ENCODE measurements at regions not wholly inside any gene's neighbourhood (a gene's known extent, or its start where the extent isn't known, plus 50 kb on each side); places are given as distances from the start of the nearest gene placed in this dataset.

DNA sequence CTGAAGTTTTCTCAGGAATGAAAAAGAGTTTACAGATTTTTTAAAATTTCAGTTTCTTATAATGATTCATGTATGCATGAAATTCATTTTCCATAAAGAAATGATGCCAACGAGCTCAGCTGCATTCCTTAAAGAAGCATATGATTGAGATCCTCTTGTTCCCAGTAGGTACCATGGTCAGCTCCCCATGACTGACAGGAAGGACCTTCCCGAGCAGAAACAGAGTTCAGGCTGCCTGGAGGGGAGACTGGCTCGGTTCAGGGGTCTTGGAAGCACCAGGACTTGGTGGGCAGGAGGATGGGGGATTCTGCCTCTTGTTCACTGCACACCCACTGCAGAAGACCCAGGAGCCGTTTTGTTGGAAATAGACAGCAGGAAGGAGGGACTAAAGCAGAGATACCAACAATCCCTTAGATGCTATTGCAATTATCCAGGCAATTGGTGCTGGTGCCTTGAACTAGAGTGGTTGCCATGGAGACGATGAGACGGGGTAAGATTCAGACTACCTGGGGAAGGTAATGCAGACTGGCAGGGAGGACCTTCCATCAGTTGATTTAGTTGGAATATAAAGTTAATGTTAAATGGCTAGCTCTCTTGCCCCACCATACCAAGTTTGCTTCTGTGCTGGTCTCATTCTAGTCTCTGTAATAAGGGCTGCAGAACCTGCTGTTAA is 447.8 kb downstream of the MTRR start:
- Histone ChIP-seq H3K36me3 (ENCODE audit: control insufficient read depth, insufficient read depth, low read length) (no peaks in the 10 kb centered on the region), H3K4me3 (ENCODE audit: low read length) (no peak overlapping the region), H3K27ac (ENCODE audit: low read length) (no peak overlapping the region), H3K9me3 (ENCODE audit: control insufficient read depth, insufficient read depth, low read length) (no peaks in the 10 kb centered on the region), H3K4me1 (ENCODE audit: control insufficient read depth, insufficient read depth, low read length) (no peaks in the 10 kb centered on the region), H3K27me3 (ENCODE audit: control insufficient read depth, insufficient read depth, low read length) (no peaks in the 10 kb centered on the region)
- no peak for DNase-seq (ENCODE audit: low read depth, low spot score)
- no CpG with 5 or more reads among the region's 6 CpGs for WGBS (ENCODE audit: insufficient coverage, insufficient read length)

DNA sequence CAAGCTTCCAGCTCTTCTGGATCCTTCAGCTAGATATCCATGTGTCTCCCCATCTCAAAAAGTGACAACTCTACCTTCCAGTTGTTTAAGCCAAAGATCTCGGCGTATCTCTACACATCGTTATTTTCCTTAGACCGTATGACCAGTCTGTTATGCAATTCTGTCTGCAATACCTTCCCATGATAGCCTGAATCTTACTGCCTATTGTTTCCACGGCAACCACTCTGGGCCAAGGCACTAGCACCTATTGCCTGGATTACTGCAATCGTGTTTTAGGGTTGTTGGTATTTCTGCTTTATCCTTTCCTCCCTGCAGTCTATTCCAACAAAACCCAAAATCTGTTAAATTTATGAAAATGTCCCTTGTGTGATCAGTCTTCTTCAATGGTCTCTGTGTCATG is 448.4 kb downstream of the MTRR start:
- DNase-seq (ENCODE audit: low read depth, low spot score) = no peak
- H3K27ac ChIP-seq (ENCODE audit: low read length) = no peak overlapping the region
- H3K4me3 ChIP-seq (ENCODE audit: low read length) = no peak overlapping the region
- no peaks in the 10 kb centered on the region for H3K27me3 ChIP-seq (ENCODE audit: control insufficient read depth, insufficient read depth, low read length)
- no peaks in the 10 kb centered on the region for H3K36me3 ChIP-seq (ENCODE audit: control insufficient read depth, insufficient read depth, low read length)
- no peaks in the 10 kb centered on the region for H3K4me1 ChIP-seq (ENCODE audit: control insufficient read depth, insufficient read depth, low read length)
- WGBS (ENCODE audit: insufficient coverage, insufficient read length) = no CpG with 5 or more reads among the region's 6 CpGs
- no peaks in the 10 kb centered on the region for H3K9me3 ChIP-seq (ENCODE audit: control insufficient read depth, insufficient read depth, low read length)

DNA sequence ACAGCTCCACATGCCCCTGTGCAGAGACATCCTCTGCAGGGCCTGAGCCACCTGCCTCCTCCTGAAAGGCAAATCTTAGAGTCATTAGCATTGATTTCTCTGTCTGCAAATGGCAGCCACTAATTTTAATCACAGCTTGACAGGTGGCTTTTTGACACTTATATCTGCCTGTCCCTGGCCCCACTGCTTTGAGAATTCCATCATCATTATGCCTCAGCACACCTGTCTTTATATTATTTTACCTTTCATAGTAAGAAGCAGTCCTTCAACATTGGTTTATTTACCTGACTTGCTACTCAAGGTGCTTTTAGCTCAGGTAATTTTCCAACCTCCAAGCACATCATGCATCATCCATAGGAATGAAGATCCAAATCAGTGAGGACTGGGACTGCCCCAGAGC is 451.3 kb downstream of the MTRR start:
- Histone ChIP-seq H3K27ac (ENCODE audit: low read length) (no peak overlapping the region), H3K4me3 (ENCODE audit: low read length) (no peak overlapping the region), H3K36me3 (ENCODE audit: control insufficient read depth, insufficient read depth, low read length) (no peaks in the 10 kb centered on the region), H3K4me1 (ENCODE audit: control insufficient read depth, insufficient read depth, low read length) (no peaks in the 10 kb centered on the region), H3K9me3 (ENCODE audit: control insufficient read depth, insufficient read depth, low read length) (no peaks in the 10 kb centered on the region), H3K27me3 (ENCODE audit: control insufficient read depth, insufficient read depth, low read length) (no peaks in the 10 kb centered on the region)
- DNase-seq (ENCODE audit: low read depth, low spot score) = no peak

DNA sequence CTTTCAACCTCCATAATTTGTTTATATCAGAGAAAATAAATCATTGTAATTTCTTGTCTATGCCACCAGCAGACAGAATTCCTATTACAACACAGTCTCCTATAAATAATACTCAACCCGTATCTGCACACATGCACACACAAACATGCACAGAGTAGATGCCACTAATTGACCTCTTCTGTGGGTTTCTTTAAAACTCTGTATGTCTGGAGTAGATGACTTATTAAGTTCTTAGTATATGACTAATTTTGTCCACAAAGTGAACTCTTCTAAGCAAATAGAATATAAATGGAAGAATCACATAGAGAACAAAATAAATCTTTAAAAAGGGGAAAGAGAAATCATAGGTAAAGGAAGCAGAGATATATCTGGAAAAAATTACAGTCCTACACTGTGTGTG is 452.3 kb downstream of the MTRR start:
- H3K4me3 ChIP-seq (ENCODE audit: low read length) = no peak overlapping the region
- H3K4me1 ChIP-seq (ENCODE audit: control insufficient read depth, insufficient read depth, low read length) = no peaks in the 10 kb centered on the region
- no CpG with 5 or more reads among the region's 1 CpG for whole genome bisulfite sequencing (ENCODE audit: insufficient coverage, insufficient read length)
- no peak for DNase-seq (ENCODE audit: low read depth, low spot score)
- H3K9me3 ChIP-seq (ENCODE audit: control insufficient read depth, insufficient read depth, low read length) = no peaks in the 10 kb centered on the region
- H3K27me3 ChIP-seq (ENCODE audit: control insufficient read depth, insufficient read depth, low read length) = no peaks in the 10 kb centered on the region
- H3K27ac ChIP-seq (ENCODE audit: low read length) = no peak overlapping the region
- H3K36me3 ChIP-seq (ENCODE audit: control insufficient read depth, insufficient read depth, low read length) = no peaks in the 10 kb centered on the region

DNA sequence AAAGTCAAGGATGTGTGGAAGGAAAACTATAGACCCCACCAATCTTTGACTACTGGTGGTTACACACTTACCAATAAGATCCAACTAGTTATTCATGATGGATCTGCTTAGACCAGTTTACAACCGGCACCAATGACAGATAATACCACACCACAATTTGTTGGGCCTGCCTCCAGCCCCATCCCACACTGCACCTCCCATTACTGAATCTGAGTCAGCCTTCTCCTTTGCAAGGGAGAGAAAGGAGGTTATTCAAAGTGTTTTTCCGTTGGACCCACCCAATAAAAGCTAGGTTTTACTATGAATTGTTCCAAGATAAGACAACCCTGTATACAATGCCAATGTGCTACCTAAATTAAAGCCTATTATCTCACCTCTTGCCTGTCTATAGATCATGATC is 453.5 kb downstream of the MTRR start:
- DNase-seq (ENCODE audit: low read depth, low spot score) = no peak
- no CpG with 5 or more reads among the region's 2 CpGs for WGBS (ENCODE audit: insufficient coverage, insufficient read length)
- no peak overlapping the region for H3K4me3 ChIP-seq (ENCODE audit: low read length)
- H3K9me3 ChIP-seq (ENCODE audit: control insufficient read depth, insufficient read depth, low read length) = no peaks in the 10 kb centered on the region
- H3K27ac ChIP-seq (ENCODE audit: low read length) = no peak overlapping the region
- no peaks in the 10 kb centered on the region for H3K4me1 ChIP-seq (ENCODE audit: control insufficient read depth, insufficient read depth, low read length)
- no peaks in the 10 kb centered on the region for H3K27me3 ChIP-seq (ENCODE audit: control insufficient read depth, insufficient read depth, low read length)
- H3K36me3 ChIP-seq (ENCODE audit: control insufficient read depth, insufficient read depth, low read length) = no peaks in the 10 kb centered on the region

DNA sequence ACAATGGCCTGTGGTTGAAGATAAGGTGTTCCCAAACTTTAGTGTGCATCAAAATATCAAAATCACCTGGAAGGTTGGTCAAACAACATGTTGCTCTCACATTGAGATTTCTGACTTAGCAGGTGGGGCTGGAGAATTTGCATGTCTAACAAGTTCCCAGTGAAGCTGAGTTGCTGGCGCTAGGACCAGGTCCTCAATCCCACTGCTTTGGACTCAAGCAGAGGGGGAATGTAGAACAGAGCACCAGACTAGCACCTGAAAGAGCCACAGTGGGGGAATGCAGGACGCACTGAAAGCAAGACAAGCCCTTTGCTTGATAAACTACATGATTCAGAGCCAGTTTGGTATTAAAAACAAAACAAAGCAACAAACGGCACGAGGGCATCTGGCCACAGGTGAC is 458.1 kb downstream of the MTRR start:
- H3K4me3 ChIP-seq (ENCODE audit: low read length) = no peak overlapping the region
- H3K4me1 ChIP-seq (ENCODE audit: control insufficient read depth, insufficient read depth, low read length) = no peaks in the 10 kb centered on the region
- no peaks in the 10 kb centered on the region for H3K9me3 ChIP-seq (ENCODE audit: control insufficient read depth, insufficient read depth, low read length)
- no peaks in the 10 kb centered on the region for H3K36me3 ChIP-seq (ENCODE audit: control insufficient read depth, insufficient read depth, low read length)
- DNase-seq (ENCODE audit: low read depth, low spot score) = no peak
- H3K27me3 ChIP-seq (ENCODE audit: control insufficient read depth, insufficient read depth, low read length) = no peaks in the 10 kb centered on the region
- no CpG with 5 or more reads among the region's 4 CpGs for WGBS (ENCODE audit: insufficient coverage, insufficient read length)
- no peak overlapping the region for H3K27ac ChIP-seq (ENCODE audit: low read length)

DNA sequence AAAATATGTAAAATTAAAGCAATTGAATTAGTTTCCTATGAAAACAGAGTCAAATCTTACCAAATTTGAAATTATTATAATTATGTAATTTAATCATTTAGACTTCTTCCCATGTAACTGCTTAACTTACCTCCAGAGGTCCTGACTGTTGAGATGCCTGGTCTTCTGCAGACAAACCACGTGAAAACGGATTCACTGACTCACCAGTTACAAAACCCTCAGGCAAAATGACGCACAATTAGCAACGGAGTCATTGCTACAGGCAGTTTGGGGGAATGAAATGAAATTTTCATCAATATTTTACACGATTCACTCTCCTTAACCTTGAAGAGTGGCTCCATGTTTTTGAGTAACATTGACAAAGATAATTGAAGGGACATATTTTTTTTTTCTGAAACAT is 460.8 kb downstream of the MTRR start:
- Histone ChIP-seq H3K36me3 (ENCODE audit: control insufficient read depth, insufficient read depth, low read length) (no peaks in the 10 kb centered on the region), H3K27me3 (ENCODE audit: control insufficient read depth, insufficient read depth, low read length) (no peaks in the 10 kb centered on the region), H3K9me3 (ENCODE audit: control insufficient read depth, insufficient read depth, low read length) (no peaks in the 10 kb centered on the region), H3K27ac (ENCODE audit: low read length) (no peak overlapping the region), H3K4me3 (ENCODE audit: low read length) (no peak overlapping the region), H3K4me1 (ENCODE audit: control insufficient read depth, insufficient read depth, low read length) (no peaks in the 10 kb centered on the region)
- DNase-seq (ENCODE audit: low read depth, low spot score) = no peak
- WGBS (ENCODE audit: insufficient coverage, insufficient read length) = no CpG with 5 or more reads among the region's 5 CpGs

DNA sequence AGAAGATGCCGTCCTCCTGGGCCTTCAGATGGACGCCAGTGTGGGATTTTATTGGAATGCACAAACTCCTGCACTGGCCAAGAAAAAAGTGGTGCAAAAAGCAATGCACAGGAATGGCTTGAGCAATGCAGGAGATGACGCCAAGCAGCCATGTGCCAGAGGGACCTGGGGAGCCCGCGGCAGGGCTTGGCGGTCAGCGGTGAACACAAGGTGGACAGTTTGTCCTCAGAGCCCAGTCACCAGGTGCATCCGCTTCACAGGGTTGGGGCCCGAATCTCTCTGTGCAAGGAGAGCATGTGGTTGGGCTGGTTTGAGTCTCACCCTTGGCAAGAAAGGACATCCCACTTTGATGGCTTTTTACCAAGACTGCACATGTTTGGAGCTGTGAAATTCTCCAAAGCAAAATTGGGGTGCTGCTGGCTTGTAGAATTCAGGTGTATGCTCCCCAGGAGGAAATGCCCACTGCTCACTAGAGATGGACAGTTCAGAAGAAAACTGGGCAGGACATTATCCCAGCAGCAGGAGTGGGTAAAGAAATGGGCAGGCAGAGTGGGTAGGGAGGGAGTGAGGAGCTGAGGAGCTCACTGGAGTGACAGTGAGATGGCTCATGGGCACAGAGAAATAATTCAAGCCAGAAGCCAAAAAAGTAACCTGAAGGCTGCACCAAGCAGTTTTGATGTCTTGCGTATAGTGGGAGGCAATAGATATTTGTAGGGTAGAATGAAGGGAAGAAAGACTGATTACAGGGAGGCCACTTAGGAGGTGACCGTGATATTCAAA is 463.9 kb downstream of the MTRR start:
- H3K36me3 ChIP-seq (ENCODE audit: control insufficient read depth, insufficient read depth, low read length) = no peaks in the 10 kb centered on the region
- no peaks in the 10 kb centered on the region for H3K4me1 ChIP-seq (ENCODE audit: control insufficient read depth, insufficient read depth, low read length)
- H3K9me3 ChIP-seq (ENCODE audit: control insufficient read depth, insufficient read depth, low read length) = no peaks in the 10 kb centered on the region
- no peak overlapping the region for H3K4me3 ChIP-seq (ENCODE audit: low read length)
- WGBS (ENCODE audit: insufficient coverage, insufficient read length) = no CpG with 5 or more reads among the region's 11 CpGs
- H3K27ac ChIP-seq (ENCODE audit: low read length) = no peak overlapping the region
- H3K27me3 ChIP-seq (ENCODE audit: control insufficient read depth, insufficient read depth, low read length) = no peaks in the 10 kb centered on the region
- DNase-seq (ENCODE audit: low read depth, low spot score) = no peak

DNA sequence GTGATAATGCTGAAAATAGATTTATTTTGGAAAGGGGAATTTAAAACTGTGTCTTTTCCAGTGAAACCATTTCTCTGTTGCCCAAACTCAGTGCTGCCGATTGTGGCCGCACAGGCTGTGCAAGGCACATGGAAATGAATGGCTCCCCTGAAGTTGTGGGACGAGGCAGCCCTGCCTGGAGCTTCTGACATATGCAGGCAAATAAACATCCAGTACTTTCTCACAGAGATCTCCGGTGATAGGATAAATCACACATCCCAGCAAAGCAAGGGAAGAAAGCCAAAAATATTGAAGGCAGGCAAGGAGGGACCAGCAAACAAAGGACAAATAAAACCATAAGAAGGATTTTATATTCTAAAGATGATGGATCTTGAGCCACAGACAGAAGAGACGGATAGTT is 464.5 kb downstream of the MTRR start:
- no peaks in the 10 kb centered on the region for H3K4me1 ChIP-seq (ENCODE audit: control insufficient read depth, insufficient read depth, low read length)
- H3K4me3 ChIP-seq (ENCODE audit: low read length) = no peak overlapping the region
- no peaks in the 10 kb centered on the region for H3K27me3 ChIP-seq (ENCODE audit: control insufficient read depth, insufficient read depth, low read length)
- no peaks in the 10 kb centered on the region for H3K9me3 ChIP-seq (ENCODE audit: control insufficient read depth, insufficient read depth, low read length)
- no CpG with 5 or more reads among the region's 5 CpGs for WGBS (ENCODE audit: insufficient coverage, insufficient read length)
- H3K36me3 ChIP-seq (ENCODE audit: control insufficient read depth, insufficient read depth, low read length) = no peaks in the 10 kb centered on the region
- DNase-seq (ENCODE audit: low read depth, low spot score) = no peak
- H3K27ac ChIP-seq (ENCODE audit: low read length) = no peak overlapping the region

DNA sequence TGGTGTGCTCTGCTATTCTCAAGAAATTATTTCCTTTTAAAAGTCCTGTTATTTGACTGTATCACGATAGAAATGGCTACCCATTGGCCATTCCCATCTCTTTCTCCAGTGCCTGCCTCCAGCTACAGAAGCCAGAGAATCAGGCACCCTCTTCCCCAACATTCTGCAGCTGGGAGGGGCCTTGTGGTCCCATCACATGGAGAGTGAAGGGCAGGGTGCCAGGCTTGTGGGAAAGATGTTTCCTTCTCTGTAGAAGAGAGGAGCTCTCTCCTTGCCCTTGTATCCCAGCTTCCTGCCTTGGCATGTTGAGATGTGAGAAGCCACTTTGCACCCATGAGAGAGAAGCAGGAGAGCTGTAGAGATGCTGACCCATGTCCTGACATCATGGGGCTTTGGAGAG is 465.0 kb downstream of the MTRR start:
- Histone ChIP-seq H3K9me3 (ENCODE audit: control insufficient read depth, insufficient read depth, low read length) (no peaks in the 10 kb centered on the region), H3K4me1 (ENCODE audit: control insufficient read depth, insufficient read depth, low read length) (no peaks in the 10 kb centered on the region), H3K27ac (ENCODE audit: low read length) (no peak overlapping the region), H3K36me3 (ENCODE audit: control insufficient read depth, insufficient read depth, low read length) (no peaks in the 10 kb centered on the region), H3K27me3 (ENCODE audit: control insufficient read depth, insufficient read depth, low read length) (no peaks in the 10 kb centered on the region), H3K4me3 (ENCODE audit: low read length) (no peak overlapping the region)
- DNase-seq (ENCODE audit: low read depth, low spot score) = no peak
- no CpG with 5 or more reads among the region's 1 CpG for WGBS (ENCODE audit: insufficient coverage, insufficient read length)

DNA sequence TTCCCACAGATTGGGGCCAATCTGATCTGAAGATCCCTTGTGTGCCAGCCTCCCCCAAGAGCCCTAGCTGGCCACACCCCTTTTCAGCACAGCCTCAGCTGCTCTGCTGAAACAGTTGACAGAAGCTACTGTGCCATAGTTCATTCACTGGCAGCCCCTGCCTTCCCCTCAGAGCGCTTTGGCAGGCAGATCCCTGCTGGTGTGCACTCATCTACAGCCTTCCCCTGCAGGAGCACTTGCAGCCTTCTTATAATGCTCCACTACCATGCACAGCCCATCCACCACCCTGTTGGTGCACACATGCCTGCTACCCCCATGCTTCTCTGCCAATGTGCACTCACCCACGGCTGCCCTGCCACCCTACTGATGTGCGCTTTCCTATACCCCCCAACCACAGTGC is 471.3 kb downstream of the MTRR start:
- Histone ChIP-seq H3K4me1 (ENCODE audit: control insufficient read depth, insufficient read depth, low read length) (peaks cover 3% of the 10 kb centered on the region; the same call in 1 of the 2 replicates), H3K27me3 (ENCODE audit: control insufficient read depth, insufficient read depth, low read length) (no peaks in the 10 kb centered on the region), H3K9me3 (ENCODE audit: control insufficient read depth, insufficient read depth, low read length) (no peaks in the 10 kb centered on the region), H3K36me3 (ENCODE audit: control insufficient read depth, insufficient read depth, low read length) (no peaks in the 10 kb centered on the region), H3K27ac (ENCODE audit: low read length) (no peak overlapping the region), H3K4me3 (ENCODE audit: low read length) (no peak overlapping the region)
- no peak for DNase-seq (ENCODE audit: low read depth, low spot score)
- no CpG with 5 or more reads among the region's 3 CpGs for WGBS (ENCODE audit: insufficient coverage, insufficient read length)

All from iPS DF 6.9 (cell line).